GM10266 (cell line): ENCODE measurements at regions not wholly inside any gene's neighbourhood (a gene's known extent, or its start where the extent isn't known, plus 50 kb on each side); places are given as distances from the start of the nearest gene placed in this dataset.

ENCODE experiments used
- DNase-seq: peaks from one replicate; pipeline ENCODE4 v3.0.0; 2012; ENCODE audit errors: extremely low spot score
- TF ChIP-seq, protein P1 (sequence below): IDR thresholded peaks from 2 replicates; pipeline ENCODE4 v1.5.1; 2012; ENCODE audit warnings: mild to moderate bottlenecking, low read depth; ENCODE audit not compliant: control insufficient read depth, insufficient read depth; ENCODE audit errors: missing control alignments

GRCh38 chr2:186307871-186308270 lies 178.2 kb upstream of the ZC3H15 start:
- DNase-seq = no peak
- TF ChIP-seq, protein P1, sequence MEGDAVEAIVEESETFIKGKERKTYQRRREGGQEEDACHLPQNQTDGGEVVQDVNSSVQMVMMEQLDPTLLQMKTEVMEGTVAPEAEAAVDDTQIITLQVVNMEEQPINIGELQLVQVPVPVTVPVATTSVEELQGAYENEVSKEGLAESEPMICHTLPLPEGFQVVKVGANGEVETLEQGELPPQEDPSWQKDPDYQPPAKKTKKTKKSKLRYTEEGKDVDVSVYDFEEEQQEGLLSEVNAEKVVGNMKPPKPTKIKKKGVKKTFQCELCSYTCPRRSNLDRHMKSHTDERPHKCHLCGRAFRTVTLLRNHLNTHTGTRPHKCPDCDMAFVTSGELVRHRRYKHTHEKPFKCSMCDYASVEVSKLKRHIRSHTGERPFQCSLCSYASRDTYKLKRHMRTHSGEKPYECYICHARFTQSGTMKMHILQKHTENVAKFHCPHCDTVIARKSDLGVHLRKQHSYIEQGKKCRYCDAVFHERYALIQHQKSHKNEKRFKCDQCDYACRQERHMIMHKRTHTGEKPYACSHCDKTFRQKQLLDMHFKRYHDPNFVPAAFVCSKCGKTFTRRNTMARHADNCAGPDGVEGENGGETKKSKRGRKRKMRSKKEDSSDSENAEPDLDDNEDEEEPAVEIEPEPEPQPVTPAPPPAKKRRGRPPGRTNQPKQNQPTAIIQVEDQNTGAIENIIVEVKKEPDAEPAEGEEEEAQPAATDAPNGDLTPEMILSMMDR = no peak

DNA sequence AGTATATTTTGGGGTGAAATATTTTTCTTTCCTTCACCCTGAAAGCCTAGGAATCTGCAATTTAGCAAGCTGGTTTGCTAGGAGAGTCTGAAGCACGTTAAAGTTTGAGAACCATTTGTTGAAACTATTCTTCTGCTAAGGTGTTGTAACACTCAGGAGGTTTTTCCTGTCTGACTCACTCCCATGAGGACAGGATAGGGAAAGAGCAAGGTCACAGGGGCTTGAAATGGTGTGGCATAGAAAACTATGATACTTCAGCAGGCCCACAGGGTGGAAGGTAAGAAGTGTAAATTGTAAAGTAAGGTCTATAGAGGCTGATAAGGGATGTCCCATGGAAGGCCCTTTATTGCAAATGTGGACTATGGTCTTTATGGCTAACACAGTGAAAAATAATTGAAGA lies 177.7 kb upstream of the ZC3H15 start:
- no peak for DNase-seq
- TF ChIP-seq, protein P1 = no peak

- DNase-seq = no peak
- TF ChIP-seq, protein P1 = no peak
Observed at GRCh38 chr2:186309901-186310300, 176.2 kb upstream of the ZC3H15 start.

- no peak for DNase-seq
- TF ChIP-seq, protein P1 = no peak
Observed at GRCh38 chr2:186319105-186319504, 167.0 kb upstream of the ZC3H15 start.

- no peak for DNase-seq
- TF ChIP-seq, protein P1 = no peak
Observed at GRCh38 chr2:186325827-186326535, 160.1 kb upstream of the ZC3H15 start.

DNA sequence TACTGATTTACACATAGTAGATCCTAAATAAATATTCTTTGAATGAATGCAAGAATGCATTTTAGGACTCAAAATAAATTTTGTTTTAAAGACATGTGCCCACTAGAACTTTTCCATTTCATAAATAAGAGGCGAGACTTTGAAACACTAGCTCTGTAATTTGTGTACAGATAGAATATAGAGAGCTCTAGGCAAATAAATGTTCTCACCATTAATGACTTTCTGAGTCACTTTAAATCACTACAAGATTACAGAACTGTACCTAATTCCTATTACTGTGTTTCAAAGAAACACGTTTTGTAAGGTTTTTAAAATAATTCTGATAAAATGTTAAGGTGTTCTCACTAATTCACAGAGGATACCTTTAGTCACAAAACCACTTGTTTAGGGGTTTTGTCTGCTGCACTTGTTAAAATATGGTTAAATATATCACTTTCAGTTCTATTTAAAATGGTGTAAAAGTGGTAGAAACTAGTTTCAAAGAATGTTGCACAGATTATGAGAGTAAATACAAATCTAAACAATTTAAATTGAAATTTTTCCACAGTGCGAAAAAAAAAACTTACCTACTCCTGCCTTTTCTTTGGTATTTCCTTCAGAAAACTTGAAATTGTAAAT lies 158.7 kb upstream of the ZC3H15 start:
- DNase-seq = no peak
- TF ChIP-seq, protein P1 = no peak

GRCh38 chr2:186328838-186329237 lies 157.2 kb upstream of the ZC3H15 start:
- TF ChIP-seq, protein P1 = no peak
- DNase-seq = no peak
